SK-N-MC (cell line): ENCODE measurements at regions not wholly inside any gene's neighbourhood (a gene's known extent, or its start where the extent isn't known, plus 50 kb on each side); places are given as distances from the start of the nearest gene placed in this dataset.

Experiments used
- EZH2 ChIP-seq: fragments of 200-600 bp; sonication (generic); IDR thresholded peaks from one replicate; pipeline ENCODE4 v1.6.1; 2017; ENCODE audit warnings: antibody characterized with exemption
- FOXP2 ChIP-seq: optimal IDR thresholded peaks from 2 replicates; pipeline ENCODE3; 2011; ENCODE audit warnings: mild to moderate bottlenecking, moderate library complexity; ENCODE audit not compliant: insufficient read depth; ENCODE audit errors: extremely low read length, control extremely low read depth

GRCh38 chr2:16025876-16026640 lies 85.7 kb downstream of the MYCN start:
- no peak for TF ChIP-seq EZH2
- no peak for TF ChIP-seq FOXP2
